GM19239 (cell line): ENCODE measurements at regions not wholly inside any gene's neighbourhood (a gene's known extent, or its start where the extent isn't known, plus 50 kb on each side); places are given as distances from the start of the nearest gene placed in this dataset.
"Not testable (repeated sequence)": the region's sequence is repeated elsewhere in the genome, so short reads cannot be mapped to it uniquely, and the experiment has no call there.

Experiments used
- DNase-seq: peaks from one replicate; pipeline ENCODE4 v3.0.0; 2011; ENCODE audit warnings: low spot score; ENCODE audit not compliant: insufficient read length
- FAIRE-seq: peaks from 2 replicates; lab custom pipeline; 2011; peaks lifted over from hg19 to GRCh38; lab: Jason Lieb, UNC

DNA sequence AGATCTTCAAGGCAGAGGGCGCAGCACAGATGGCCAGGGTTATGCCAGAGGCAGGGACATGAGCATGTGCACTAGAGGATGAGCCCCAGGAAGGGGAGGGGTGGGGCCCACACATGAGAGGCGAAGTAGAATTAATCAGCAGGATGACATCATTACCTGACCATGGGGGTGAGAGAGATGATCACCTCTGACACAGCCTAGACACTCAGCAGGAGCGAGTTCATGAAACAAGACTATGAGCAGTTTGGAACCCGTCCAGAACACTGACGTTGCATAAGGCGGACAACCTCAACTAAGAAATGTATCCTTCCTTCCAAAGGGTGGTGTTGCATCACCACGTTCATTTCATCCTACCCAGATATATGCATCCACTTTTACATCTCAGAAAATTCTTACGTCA lies 446.7 kb upstream of the TENM3 start:
- no peak for FAIRE-seq
- DNase-seq = no peak

DNA sequence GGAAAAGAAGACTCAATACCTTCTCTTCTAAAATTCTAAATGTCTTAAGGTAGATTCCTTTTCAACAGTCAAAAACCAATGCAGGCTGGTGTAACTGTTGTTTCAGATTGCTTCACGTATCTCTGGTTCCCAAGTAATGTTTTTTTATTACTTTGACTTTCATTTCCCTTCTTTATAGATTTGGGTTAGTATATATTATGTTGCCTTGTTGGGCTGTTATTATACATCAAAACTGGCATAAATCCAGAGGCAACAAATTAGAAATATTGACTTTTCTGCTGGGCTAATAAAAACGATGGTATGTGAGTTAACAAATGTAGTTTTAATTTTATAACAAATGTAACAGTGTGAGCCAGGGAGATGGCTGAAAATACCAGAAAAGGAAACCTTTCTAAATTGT lies 444.7 kb upstream of the TENM3 start:
- FAIRE-seq (no peak), DNase-seq (no peak)

DNA sequence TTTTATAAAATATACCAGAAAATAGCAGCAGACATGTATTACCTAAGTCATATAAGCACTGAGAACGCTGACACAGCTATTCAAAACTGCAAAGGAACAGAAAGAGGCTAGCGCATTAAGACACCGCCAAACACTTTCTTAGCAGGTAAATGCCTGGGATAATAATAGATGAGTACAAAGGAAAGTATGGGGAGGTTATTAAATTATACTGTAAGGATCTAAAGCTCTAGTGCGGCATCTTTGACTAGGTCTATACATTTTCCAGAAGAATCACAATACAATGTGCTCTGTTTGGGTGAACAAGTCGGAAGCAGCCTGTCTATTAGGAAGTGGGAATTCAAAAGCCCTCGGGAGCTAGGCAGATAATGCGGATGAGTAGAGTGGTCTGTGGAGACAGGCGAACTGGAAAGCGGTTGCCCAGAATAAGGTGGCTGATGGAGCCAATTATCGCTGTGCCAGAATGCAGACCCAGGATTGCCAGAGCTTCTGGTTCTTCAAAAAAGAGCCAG lies 443.6 kb upstream of the TENM3 start:
- FAIRE-seq (no peak), DNase-seq (no peak)

DNA sequence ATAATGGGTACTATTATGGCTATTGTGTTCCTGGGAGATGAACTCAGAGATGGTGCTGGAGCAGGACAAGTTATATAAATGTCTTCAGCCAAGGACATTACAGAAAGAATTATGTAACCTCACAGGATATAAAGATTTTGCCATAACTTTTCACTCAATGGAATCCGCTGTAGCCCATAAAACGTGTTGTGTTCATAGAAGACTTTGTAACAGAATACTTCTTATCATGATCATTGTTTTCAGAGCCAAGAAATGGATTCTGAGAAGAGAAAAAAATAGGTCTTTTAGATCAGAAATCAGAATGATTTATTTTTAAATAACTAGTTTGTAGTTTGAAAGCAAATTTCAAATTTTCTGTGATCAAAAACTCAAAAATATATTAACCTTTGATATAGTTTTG lies 441.0 kb upstream of the TENM3 start:
- no peak for DNase-seq

DNA sequence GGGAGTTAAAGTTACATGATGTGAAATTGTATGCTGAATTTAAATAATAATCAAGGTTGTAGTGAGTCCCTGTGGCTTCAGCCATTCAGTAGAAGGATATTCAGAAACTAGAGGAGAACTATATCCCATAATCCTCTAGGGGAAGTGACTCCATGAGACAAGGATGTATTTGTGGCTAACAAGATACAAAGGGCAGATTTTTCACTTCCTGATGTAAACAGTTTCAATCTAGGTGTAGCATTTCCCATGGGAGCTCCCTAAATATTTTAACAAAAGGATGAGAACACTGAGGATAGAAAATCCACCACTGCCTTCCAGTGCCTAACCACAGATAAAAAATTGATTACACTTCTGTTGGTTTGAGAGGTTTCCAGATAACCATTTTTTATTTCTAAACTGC lies 435.4 kb upstream of the TENM3 start:
- FAIRE-seq = no peak
- no peak for DNase-seq

More for the DNA sequence above, 441.0 kb upstream of the TENM3 start:
- no peak for FAIRE-seq

DNA sequence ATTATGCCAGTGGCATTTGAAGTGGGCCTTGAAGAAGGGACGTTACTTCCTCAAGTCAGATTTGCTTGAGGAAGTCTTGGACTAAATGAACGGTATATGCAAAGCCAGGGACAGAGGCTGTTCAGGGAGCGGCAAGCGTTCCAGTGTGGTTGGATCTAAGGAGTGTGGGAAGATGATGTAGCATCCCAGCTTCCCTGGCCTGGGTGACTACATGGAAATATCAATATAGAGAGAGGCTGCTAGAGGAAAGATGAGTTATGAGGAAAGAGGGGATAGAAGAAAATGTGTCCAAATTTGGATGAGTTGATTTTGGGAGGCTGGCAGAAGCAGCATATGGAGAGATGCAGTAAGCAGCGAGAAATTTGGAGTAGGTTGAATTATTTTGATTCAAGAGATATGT lies 432.5 kb upstream of the TENM3 start:
- DNase-seq (no peak), FAIRE-seq (no peak)

DNA sequence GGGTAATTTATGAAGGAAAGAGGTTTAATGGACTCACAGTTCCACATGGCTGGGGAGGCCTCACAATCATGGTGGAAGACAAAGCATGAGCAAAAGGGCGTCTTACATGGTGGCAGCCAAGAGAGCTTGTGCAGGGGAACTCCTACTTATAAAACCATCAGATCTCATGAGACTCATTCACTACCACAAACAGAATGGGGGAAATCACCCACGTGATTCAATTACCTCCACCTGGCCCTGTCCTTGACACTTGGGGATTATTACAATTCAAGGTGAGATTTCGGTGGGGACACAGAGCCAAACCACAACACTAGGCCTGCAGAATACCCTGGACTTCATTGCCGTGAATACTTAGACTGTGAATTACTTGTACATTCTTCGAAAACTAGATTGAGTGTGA lies 431.7 kb upstream of the TENM3 start:
- DNase-seq, FAIRE-seq: not testable (repeated sequence)

DNA sequence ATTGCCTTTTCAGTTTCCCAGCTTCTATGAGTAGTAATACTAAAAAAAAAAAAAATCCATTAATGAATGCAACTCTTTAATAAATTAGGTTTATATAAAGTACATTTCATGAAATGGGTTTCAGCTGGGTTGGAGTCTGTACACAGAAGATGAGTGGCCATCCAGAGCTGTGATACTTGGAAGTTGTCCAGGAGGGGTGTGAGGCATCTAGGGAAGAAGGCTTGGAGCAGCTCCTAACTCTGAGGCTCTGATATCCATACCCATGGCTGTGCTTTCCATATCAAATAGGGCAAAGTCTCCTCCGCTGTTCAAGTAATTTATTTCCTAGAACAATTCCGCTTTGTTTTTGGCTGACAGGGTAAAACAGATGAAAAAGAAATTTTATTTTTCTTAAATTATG lies 423.3 kb upstream of the TENM3 start:
- DNase-seq (no peak), FAIRE-seq (no peak)

DNA sequence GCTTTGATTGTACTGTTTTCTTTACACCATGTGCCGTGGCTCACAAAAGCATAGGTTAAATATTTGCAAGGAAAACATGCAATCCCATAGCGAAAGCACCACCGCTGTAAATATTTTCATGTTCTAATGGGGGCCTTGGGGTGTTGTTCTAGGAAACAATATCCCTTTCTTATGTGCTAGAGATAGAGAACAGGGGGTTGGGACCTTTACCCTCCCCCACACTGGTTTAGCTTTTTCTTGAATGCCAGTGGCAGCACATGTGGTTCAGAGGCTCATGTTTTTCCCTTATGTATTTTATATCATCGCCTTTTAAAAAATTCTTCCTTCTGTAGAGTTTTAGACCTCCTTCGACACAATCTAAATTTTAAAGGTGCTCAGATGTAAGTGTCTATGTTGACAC lies 422.6 kb upstream of the TENM3 start:
- no peak for FAIRE-seq

DNA sequence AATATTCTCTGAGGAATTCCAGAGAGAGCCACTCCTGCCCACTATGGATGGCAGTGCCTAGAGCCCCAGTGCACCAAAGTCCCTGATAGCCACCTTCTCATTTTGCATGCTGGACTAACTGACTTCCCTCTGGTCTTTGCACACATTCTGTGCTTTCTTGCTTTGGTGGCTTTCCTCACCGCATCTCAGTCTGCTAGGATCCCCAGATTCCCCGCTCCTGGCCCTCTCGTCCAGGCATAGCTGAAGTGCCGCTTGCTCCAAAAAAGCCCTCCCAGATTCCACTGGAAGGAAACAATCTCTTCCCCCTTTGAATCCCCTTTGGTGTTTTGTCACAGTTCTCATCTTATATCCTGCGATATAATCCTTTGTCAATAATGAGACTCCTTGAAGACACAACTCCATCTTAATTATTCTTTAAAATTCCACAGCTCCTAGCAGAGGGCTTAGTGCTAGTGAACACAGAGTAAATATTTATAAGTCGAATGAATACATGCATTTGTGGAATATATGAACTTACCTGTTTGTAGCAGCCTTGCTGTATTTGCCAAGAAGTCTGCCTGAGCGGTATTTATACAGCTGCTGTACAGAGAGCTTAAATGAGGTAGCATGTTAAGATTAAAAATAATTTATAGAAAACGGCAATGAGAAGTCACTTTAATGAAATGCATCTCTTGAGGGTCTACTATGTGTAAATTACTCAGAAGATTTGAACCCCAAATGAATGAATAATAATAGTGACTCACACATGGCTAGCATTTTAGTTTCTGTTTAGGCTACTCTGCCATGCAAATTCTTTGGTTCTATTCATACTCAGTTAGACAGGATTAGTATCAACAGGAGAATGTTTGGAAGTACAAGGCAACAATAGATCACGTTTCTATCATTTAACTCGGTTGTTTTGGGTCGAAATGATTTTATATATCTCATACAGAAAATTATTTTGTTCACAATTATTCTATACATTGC lies 421.9 kb upstream of the TENM3 start:
- DNase-seq (no peak), FAIRE-seq (no peak)

More for the DNA sequence above, 422.6 kb upstream of the TENM3 start:
- no peak for DNase-seq

DNA sequence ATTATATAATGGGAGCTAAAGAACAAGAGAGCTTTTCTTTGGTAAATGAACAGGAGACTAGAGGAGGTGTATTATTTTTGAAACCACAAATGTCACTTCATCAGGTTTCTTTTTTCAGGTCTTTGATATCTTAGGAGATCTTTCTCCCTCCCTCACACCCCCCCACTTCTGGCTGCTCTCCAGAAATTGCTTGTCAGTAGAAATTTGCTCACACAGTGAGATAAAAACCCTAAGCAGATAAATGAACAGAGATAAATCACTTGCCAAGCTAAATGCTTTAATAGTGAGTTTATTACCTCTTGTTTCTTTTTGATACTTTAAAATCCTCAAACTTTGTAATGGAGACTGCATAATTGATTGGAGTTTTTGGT lies 421.2 kb upstream of the TENM3 start:
- DNase-seq = no peak
- FAIRE-seq = no peak

DNA sequence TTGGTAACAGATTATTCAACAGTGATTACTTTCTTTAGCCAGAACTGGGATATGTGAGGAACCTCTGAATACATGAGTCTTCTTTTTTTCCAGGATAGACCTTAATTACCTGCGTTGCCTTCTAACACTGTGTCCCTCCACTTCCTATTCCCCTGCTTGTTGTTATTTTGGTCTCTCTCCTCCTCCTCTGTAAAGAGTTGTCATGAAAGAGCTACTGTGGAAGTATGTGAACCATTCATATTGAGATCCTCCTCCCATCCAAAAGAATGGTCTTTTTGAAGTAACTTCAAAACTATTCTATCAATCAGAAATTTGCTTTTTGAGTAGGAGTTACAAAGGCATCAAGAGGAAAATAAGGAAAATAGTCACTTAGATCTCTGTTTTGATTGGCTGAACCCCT lies 420.0 kb upstream of the TENM3 start:
- no peak for FAIRE-seq
- DNase-seq = no peak

DNA sequence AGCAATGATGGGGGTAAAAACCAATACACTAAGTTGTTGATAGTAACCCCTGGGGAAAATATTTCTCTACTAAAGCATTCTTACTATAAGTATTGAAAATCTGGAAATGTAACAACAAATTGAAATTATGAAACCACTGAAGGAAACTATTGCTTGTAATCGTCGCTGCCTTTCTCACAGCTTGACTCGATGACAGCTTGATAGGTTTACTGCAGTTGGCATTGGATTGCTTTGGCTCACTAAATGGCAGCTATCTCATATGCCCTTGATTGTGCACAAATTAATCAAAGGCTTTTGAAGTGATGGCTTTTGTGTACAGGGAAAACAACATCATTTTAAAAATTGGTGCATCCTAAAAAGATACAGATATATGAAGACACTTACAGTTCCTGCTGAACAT lies 419.6 kb upstream of the TENM3 start:
- FAIRE-seq (no peak), DNase-seq (no peak)

DNA sequence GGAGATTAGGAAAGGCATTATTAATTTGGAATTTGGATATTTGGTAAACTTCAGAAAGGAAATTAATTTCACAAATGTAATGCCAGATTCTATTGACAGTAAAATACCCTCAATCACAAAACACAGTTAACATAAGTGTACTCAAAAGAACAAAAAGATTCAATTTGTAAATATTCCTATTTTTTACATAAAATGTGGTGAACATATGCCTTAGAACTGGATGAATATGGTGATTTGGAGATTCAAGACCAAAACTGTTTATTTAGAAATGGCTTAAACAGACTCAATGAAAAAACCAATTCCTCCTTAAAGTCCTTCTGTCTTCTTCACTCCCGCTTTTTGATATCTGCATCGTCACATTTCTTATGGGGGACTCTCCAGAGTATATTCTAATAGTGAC lies 417.6 kb upstream of the TENM3 start:
- DNase-seq (no peak), FAIRE-seq (no peak)

DNA sequence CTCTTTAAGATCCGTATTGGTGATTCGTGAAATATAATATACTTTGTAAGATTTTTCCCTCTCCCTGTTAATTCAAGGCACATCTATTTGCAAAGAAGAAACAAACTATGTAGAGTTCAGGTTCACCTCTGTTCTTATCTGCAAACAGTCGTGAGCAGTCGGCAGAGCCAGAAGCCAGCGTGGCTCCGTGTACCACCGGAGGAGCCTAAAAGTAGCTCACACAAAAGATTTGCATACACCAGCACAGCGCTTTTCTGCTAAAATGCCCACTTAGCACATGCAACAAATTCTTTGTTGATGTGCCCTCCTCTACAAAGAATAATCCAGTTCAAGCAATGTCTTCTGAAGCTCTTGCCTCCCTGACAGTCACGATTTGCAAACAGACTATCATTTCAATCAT lies 416.0 kb upstream of the TENM3 start:
- no peak for FAIRE-seq

DNA sequence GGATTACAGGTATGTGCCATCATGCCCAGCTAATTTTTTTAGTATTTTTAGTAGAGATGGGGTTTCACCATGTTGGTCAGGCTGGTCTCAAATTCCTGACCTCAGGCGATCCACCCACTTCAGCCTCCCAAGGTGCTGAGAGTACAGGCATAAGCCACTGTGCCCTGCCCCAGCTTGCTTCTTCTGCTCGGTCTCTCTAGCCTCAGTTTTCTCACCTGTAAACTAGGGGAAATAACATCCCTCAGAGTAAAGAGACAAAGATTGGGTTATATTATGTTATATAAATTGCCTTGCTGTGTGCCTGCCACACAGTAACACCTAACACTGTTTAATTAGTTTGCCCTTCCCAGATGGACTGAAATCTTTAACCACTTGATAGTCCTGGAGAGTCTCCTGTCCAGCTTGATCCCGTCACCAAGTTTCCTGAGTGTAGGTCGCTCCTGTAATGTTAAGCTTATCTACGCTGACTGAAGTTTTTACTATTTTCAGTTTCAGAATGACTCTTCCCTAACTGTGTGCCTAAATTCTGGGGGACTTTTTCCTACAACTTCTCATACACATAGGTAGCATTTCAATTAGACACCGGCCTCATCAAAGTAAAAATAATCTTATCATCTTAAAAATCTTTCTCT lies 412.7 kb upstream of the TENM3 start:
- no peak for DNase-seq

More for the DNA sequence above, 416.0 kb upstream of the TENM3 start:
- DNase-seq = no peak

DNA sequence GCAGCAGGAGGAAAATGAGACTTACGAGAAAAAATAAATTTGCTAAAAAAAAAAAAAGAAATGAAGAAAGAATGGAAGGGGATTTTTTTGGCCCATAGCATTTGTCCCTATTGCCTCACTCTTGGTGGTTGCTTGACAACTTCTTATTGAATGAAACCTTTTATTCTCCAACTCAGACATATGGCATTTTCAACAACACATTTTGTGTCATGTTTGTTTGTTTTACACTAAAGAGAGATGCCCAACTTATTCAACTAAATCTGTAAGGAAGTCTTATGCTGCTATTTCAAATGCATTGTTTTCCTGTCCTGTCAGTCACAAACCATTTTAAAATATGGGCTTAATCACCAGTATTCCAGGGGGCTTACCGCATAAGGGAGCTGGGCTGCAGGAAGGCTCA lies 409.1 kb upstream of the TENM3 start:
- FAIRE-seq (no peak), DNase-seq (no peak)

More for the DNA sequence above, 412.7 kb upstream of the TENM3 start:
- no peak for FAIRE-seq

DNA sequence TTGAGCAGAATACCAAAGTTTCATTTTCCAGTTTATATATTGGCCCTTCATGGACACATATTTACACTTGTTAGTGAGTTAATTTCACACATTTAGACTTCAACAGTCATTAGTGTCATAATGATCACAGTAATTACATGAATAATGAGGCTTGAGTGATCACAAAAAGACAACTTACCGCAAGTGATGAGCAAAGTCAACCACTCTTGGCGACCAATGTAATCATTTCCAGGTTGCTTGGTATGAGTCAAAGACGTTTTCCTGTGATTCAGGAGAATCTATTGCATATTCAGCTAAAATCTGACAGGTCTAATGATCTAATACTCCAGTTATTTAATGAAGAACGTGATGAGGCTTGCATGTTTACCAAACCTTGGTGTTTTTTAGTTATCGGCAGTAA lies 407.9 kb upstream of the TENM3 start:
- no peak for FAIRE-seq

DNA sequence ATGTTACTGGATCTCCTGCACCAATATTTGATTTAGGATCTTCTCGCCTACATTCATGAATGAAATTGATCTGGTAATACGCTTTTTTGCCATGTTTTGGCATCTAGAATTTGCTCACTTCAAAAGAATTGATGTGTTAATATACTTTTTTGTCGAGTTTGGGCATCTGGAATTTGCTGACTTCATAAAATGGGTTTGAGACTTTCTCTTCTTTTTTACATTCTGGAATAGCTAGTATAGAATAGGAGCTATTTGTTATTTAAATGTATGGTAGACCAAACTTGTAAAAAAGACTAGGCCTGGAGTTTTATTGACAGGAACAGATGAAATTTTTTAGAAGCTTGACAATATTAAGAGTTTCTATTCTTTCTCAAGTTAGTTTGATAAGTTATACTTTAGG lies 404.9 kb upstream of the TENM3 start:
- no peak for DNase-seq
- no peak for FAIRE-seq

More for the DNA sequence above, 407.9 kb upstream of the TENM3 start:
- DNase-seq = no peak

DNA sequence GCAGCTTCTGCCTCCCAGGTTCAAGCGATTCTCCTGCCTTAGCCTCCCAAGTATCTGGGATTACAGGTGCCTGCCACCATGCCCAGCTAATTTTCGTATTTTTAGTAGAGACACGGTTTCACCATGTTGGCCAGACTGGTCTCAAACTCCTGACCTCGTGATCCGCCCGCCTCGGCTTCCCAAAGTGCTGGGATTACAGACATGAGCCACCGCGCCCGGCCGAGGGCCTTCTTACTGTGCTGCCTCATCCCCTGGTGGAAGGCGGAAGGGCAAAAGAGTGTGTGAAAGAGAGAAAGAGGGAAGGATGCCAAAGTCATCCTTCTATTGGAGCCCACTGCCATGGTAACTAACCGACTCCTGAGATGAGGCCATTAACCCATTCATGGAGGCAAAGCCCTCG lies 399.4 kb upstream of the TENM3 start:
- FAIRE-seq, DNase-seq: not testable (repeated sequence)

DNA sequence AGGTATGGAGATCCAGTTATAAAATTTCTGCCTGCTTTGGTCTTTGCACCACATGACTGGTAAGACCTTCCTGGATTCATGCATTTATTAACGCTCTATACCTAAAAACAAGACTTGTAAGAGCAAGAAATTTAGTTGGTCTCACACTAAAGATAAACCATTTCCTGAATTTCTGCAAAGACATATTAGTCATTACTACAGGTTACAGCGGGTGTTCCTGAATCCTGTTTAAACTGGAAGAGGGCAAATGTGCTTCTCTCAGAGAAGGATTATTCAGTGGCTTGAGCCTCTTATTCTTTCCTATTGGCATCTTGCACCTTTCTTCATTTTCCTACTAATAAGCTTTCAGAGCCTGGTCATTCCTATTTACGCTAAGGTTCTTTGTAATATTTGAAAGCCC lies 397.6 kb upstream of the TENM3 start:
- FAIRE-seq (no peak), DNase-seq (no peak)
